Dermis microvascular lymphatic vessel endothelial cell (primary cell): ENCODE measurements at regions not wholly inside any gene's neighbourhood (a gene's known extent, or its start where the extent isn't known, plus 50 kb on each side); places are given as distances from the start of the nearest gene placed in this dataset.
A peak's percentile ranks its signal among the peaks of the same experiment; 100 is the strongest.

ENCODE experiments used
- DNase-seq, 2 donors: peaks; one replicate each; pipeline versions ENCODE4 v3.0.0 to v3.0.0-alpha.2; 2010; ENCODE audit warnings: low read depth in 2 of 2

DNA sequence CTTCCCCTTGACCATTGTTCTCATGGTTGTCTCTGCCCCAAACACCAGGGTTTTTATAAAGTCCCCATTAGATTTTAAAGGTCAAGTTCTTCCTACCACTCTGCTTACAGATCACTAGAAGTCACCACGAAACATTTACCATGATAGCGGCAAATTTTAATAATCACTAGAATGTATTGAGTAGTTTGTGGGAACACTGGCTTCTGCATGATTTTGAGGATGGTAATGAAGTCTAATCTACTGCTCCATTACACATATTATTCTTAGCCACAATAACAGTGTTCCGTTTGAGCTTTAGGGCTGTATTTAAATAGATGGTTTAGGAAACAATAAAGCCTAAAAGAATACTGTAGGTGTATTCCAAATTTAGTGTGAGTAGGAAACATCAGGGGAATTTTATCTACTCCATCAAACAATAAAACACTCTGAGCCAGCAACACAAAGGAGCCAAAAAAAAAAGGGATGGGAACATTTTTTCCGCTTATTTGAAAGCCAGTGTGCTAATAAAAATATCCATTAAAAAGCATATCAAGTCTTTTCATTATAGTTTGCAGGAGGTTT, 49.7 kb downstream of the KLF12 start:
- DNase-seq, result peak; percentile 6 to 7

DNA sequence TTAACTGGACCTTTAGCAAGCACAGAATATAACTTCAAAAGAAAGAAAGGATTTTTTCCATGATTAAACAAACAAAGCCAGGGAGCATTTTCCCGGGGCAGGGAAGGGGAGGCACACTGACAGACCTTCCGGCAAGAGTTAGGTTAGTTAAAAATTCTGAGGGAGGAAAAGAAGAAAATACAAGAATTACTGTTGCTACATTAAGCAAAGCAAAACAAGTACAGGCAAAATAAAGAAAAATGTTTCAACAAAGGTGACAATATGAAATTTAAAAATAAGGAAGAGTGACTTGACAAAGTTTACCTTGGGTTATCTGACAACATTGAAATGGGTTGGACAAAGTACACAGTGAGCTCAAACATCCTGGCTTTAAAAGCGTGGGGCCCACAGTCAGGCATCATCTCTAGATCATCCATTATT, 51.5 kb downstream of the KLF12 start:
- DNase-seq, result no peak

DNA sequence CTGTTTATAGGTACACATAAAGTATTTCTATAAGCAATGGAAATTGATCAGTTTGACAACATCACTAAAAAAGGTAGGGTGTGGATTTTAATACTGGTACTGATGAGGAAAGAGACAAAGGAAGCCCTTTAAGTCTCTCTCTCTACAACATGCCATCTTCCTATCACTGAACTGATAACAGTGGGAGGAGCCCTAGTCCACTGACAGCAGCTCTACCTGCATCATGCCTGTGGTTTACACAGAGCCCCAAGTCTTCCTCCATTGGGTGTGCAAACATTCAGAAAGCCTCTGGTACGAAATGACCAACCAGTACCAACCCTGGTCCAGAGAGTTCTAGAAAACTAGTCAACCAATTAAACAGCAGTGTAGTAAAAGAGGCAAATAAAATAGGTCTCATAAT, 53.4 kb downstream of the KLF12 start:
- DNase-seq, result no peak

DNA sequence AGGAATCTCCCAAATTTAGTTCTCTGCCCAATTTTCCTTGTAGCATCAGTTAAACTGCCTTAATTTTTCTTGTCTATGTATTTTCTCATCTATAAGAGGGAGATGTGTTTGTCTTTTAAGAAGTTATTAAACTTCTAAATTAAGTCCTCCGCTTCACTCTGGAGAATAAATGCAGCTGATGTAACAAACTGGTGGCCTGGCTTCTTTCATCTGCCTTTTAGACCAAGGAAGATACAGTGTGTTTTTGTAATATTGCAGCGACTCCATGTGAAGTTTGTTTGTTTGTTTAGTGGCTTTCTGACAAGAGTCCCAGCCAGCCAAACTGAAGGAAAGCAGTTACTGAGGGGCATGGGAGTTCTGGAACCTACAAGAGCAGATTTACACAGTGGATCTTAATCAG, 56.4 kb downstream of the KLF12 start:
- DNase-seq, result no peak

DNA sequence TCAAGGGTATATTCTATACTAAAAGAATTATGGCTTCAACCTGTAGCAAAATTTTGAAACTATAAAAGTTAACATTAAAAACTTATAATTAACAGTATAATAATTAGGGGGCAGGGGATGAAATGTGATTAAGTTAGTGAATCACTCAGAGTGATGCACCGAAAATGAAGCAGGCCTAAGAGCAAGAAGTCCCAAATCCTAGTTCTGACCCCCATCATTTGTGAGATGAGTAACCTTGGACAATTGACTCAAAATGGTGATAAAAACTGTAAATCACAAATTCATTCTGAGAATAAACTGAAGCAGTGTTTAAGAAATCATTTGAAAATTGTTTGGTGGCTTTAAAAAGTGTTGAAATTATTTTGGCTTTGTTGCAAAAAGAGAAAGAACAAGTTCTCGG, 56.8 kb downstream of the KLF12 start:
- no peak for DNase-seq

DNA sequence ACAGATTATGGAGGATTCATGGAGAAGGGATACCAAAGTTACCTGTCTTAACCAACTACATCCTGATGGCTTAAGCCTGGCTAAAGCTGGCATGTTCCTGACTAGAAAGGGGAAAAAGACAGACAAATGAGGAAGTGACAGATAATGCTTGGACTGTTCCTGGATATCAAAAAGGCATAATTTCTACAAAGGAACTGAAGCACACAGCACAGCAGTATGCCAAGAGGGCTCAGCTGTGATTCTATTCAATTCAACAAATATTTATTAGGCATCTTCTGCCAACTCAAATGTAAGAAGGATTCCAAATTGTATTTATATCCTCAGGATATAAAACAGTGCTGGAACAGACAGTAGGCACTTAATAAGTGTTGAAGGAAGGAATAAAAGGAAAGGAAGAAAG, 59.5 kb downstream of the KLF12 start:
- peak in 1 of 2 donors; percentile 17 for DNase-seq

DNA sequence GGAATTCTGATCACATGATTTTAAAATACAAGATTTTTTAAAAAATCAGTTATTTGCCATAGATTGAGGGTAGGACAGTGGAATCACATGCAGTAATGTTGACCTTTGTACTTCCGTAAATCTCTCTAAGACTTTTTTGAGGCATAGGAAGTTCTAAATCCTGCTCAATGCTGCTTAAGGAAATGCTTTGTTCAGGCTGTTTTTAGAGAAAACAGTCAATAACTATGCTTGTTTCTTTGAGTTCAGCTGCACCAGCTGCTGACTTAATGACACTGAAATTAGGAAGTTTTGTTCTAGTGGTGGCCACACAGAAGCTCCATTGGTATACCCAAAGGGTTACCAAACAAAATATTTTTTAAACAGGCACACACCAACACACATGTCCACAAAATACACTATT, 60.9 kb downstream of the KLF12 start:
- peak in 1 of 2 donors; percentile 16 for DNase-seq

DNA sequence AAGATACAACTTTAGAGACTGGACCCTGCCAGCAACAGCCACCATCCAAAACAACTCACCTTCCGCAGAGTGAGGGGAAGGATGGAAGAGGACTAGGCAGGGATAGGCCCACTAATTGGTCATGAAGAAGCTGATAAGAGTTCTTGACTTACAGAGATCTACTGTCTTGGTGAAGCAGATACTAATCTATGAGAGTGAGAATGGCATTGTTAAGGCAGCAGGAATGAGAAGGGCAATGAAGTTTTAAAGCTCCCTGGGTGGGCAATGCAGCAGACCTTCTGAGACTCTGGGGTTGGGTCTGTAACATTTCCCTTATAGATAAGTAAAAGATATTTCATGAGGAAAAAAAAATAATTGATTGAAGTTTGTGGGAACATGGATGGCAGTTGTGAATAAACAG, 63.7 kb downstream of the KLF12 start:
- DNase-seq, result no peak

DNA sequence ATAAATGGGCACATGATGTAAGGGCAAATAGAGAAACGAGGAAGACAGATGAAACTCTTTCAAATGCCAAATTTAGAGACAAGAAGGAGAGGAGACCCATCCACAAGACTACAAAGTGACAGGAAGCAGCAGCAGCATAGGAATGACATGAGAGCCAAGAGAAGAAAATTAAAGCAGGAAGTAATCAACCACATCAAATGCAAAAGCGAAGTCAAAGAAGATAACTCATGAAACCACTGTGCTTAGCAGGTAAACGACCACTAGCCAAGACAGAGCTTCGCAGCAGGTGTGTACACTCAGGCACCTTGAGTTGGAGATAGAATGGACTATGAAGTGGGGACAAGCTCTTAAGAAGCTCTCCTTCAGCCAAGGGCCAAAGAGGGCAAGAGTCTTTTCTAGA, 64.1 kb downstream of the KLF12 start:
- DNase-seq, result no peak

DNA sequence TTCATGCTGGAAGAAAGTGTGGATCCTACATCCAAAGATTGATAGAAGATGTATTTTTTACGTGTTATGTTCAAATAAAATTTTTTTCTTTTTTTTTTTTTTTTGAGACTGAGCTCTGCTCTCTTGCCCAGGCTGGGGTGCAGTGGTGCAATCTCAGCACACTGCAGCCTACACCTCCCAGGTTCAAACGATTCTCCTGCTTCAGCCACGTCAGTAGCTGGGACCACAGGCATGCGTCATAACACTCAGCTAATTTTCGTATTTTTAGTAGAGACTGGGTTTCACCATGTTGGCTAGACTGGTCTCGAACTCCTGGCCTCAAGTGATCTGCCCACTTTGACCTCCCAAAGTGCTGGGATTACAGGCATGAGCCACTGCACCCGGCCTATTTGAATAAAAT, 65.7 kb downstream of the KLF12 start:
- DNase-seq, result no peak

DNA sequence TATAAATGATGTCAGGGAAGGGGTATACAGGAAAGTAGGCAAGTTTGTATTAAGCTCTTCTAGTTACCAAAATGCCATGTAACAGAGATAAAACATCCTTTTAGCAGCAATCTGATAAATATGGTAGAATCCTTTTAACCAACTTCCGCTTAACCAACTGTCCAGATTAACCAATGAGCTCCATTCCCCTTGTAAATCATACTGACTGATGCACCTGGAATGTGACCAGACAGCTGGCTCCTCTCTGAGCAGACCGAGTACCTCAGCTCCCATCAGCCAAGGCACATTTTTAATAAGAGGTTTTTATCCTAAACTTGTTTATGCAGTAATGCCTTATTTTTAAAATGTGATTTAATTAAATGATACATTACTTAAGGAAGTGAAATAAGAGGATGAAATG, 66.4 kb downstream of the KLF12 start:
- DNase-seq, result no peak

DNA sequence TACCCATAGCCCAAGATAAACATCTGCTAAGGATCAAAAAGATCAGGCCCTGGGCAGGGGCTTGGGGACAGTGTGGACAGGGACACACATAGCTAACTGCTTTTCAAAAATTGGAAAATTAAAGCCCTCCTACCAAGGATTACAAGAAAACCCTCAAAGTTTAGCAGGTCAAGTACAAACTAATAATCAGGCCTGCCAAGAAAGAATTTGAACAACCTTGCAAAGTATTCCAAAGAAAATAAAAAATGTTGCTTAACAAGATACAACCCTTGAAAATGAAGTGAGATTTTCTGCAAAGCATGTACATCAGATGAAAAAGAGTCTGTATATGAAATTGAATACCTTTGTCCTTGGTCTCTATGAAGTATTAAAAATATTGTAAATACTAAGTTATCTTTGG, 67.3 kb downstream of the KLF12 start:
- no peak for DNase-seq

DNA sequence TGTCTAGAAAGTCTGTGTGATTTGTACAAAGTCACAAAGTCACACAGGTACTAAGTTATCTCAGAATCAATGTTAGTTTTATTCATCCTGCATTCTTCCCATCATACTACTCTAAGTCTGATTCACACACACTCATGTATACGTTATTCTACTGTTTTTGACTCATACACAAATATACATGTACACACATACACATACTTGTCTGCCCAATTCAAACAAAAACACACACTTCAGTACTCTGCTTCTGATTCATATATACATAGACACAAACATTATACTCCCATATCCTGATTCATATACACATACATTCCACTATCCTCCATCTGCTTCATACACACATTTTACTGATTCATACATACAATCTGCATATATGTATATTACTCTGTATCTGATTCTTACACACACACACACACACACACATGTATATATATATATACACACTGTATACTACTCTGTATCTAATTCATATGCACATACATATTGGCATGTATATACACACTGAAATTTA, 69.3 kb downstream of the KLF12 start:
- no peak for DNase-seq

DNA sequence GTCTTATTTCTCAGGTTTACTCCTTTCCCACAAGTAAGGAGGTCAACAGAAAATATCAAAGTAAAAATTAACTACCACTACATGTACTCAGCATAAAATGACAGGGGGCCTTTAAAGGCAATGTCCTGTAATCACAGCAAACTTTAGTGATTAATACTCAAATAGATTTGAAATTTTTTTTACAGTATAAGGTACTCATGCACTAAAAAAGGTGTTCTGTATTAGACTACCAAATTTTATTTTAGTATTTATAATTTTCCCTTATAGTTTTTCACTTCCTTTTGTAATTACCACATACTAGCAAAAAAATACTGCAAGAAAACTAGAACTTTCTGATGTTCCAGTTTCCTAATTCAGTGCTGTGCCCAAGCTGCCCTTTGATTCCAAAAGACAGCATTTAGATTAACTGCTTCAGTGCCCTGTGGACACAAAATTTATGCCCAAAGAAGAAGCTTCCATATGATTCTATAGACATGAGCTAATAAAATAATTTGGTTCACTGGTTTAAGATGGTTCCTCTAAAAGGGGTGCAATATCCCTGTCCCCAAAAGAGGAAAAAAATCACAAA, 70.6 kb downstream of the KLF12 start:
- no peak for DNase-seq

DNA sequence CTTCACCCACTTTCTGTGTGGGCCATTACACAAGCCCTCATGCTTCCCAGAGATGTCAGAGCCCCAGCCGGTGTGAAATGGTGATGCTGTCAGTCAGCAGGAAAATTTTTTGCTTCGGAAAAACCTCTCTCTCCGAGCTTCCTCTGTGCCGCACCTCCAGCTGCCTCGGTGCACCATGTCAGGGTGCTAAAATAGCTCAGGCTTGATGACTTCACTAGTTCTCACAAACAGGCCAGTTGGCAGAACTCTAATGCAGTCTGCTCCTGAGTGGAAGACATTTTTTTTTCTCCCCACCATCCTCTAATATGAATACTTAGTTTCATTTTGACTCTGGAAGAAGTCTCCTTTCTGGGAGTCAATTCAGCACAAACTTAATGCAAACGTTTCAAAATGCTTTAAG, 71.3 kb downstream of the KLF12 start:
- no peak for DNase-seq

DNA sequence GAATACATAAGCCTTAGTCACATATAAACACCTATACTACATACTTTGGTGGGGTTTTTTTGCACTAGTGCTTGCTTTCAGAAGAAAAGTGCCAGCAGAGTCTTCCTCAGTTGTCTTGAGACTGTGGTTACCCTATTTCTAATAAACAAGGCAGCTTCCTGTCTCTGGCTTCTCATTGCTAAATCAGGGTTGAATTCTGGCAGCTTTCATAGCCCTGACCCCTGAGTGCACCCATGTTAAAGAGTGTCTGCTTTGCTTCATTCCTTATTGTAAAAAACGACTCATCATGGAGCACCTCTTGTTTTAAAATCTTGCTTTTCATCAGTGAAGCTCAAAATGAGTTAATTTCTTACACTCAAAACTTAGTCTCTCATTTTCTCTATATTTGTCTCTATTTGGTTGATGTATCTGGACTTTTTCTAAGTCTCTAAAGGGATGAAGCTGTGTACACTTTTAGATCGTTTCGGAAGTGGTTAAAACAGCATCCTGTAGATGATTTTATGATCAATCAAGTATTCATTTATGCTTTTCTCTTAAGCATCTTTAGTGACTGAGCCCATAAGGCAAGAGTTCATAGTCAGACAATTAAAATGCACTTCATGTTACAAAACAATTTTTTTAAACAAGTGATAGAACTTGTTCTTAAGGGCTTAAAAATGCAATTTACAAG, 72.1 kb downstream of the KLF12 start:
- DNase-seq, result no peak

DNA sequence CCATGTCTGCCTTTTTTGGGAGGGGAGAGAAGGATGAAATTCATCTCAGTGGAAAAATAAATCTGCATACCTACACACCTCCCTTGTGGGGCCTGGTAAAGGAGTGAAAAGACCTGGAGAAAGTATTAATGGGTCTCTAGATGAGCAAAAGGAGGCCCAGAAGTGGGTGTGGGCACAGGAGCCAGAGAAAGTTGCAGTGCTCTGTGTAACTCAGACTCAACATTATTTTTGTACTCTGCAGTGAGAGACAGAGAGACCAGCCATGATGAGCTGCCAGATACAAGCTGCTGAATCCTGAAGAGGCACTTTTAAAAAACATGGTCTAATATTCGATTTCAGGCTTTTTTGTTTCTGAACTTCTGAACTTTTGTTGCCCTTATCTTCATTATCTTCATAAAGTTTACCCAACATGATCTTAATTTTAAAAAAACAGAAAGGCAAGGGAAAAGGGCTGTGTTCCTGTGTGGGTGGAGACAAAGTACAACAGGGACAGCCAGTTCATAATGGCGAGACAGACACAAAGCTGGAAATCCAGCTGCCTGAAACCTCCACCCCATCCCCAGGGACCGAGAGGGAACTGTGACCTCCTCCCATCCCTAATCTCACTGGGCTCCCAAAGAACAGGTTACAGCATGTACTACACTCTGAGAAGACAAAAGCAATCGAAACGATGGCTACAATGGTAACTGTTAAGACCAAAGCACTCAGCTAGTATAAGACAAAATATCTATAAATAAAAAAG, 77.2 kb downstream of the KLF12 start:
- DNase-seq, result no peak

DNA sequence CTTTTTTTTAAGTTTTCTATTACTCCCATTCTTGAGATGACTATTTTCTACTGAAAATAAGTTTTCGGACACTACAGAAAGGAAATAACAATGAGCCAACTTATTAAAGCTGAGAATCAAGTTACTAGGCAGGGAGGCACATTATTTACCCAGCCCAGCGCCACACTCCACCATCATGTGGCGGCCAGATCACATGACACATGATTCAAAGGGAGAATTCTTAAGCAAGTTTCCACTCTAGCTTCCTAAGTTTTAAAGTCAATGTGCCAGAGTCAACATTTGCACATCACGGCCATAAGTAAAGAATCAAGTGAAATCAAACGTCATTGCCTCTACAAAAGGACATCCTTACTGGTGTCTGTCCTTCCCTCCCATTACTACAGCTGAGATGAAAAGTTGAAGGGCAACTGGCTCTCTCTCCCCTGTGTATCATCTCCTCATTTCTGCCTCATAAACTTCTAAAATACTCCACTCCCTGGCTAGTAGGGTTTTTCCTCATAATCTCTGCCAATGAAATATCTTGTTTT, 81.7 kb downstream of the KLF12 start:
- no peak for DNase-seq

DNA sequence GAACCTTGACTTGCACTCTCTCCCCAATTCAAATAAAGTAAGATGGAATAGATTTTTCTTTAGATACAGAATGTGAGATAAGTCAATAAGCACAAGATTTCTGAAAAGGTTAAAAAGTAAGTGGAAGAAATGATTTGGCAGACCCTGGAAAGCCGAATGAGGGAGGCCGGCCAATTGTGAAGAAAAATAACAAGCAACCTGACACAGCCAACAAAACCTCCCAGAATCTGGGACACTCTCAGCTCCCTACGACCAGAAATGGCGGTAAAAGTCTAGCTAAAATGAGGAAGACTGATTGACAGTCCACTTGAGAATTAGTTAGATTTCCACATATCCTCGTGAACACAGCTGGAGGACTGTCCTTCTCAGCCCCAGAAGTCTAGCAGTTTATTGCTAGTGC, 85.4 kb downstream of the KLF12 start:
- DNase-seq, result no peak

DNA sequence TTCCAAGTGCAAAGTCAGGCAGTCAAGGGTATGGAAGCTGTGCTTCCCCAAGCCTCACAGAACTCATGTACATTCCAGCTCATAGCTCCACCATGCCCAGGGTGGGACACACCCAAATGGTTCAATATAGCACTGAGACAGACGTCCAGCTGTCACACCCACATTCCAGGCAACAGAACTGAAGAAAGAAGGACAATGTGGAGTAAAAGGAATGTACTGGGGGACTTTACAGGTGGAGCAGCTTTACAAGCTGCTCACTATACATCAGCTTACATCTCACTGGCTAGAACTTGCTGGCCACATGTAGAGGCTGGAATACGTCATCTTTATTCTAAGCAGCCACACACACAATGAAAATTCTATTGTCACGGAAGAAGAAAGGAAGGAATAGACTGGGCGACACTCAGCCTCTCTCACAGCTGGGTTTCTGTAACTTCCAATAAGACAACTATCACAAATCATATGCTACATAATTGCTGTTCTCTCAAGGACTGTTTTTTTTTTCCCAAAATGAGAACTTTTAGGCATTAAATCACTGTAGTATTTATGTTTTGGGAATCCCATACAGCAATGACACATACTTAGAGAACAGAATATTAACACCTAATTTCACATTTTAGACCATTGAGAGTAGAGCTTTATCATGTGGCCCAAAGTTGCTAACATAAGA, 86.1 kb downstream of the KLF12 start:
- DNase-seq, result no peak

DNA sequence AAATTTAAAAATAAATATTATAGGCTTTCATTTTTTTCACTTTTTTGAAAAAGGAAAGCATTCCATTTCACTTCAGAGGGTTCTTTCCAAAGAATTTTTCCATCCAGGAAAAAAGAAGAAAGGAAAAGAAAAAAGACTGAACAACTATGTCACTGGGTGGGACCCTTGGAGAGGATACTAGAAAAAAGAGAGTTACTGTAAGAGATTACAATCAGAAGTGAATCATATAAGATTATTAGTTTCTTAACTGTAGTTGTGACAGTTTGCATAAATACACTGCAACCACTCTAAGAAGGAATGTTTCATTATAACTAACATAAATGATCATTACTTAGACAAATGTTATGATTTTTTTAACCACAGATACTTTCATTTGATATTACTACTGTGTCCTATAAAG, 87.8 kb downstream of the KLF12 start:
- DNase-seq, result no peak

DNA sequence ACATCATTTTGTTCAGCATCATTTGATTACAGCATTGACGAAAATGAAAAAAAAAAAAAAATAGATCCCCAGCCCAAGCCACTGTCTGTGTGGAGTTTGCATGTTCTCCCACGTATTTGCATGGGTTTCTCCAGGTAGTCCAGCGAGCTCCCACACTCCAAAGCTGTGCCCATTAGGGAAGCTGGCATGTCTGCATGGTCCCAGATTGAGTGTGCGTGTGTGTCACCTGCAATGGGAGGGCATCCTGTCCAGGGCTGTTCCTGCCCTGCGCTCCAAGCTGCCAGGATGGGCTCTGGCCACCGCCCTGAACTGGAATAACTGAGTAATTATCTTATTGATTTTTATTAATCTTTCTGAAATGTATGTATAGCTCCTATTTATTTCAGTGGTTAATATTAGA, 88.6 kb downstream of the KLF12 start:
- DNase-seq, result no peak
